Upper lobe of right lung (tissue), 1 donor: ENCODE measurements at regions not wholly inside any gene's neighbourhood (a gene's known extent, or its start where the extent isn't known, plus 50 kb on each side); places are given as distances from the start of the nearest gene placed in this dataset.
"Not testable (repeated sequence)": the region's sequence is repeated elsewhere in the genome, so short reads cannot be mapped to it uniquely, and the experiment has no call there.

ENCODE experiments used
- ATAC-seq: fragments of 200-7000 bp; cut with Tn5 transposase; one replicate; pipeline ENCODE4 v1.9.1; 2020; ENCODE audit warnings: mild to moderate bottlenecking, moderate library complexity
- DNase-seq: peaks from one replicate; pipeline ENCODE4 v3.0.0-alpha.2; 2020
- H3K27ac ChIP-seq: fragments of 200-600 bp; one replicate; pipeline ENCODE4 v1.8.0; 2022
- H3K27me3 ChIP-seq: fragments of 200-600 bp; one replicate; pipeline ENCODE4 v1.8.0; 2022; ENCODE audit warnings: mild to moderate bottlenecking
- H3K36me3 ChIP-seq: fragments of 200-600 bp; one replicate; pipeline ENCODE4 v1.8.0; 2022
- H3K4me1 ChIP-seq: fragments of 200-600 bp; one replicate; pipeline ENCODE4 v1.8.0; 2022
- H3K4me3 ChIP-seq: fragments of 200-600 bp; one replicate; pipeline ENCODE4 v1.8.0; 2022; ENCODE audit warnings: mild to moderate bottlenecking
- H3K9me3 ChIP-seq: fragments of 200-600 bp; one replicate; pipeline ENCODE4 v1.8.0; 2022
- CTCF ChIP-seq: fragments of 200-600 bp; IDR thresholded peaks from one replicate; pipeline ENCODE4 v1.8.0; 2022; ENCODE audit warnings: antibody characterized with exemption
- intact Hi-C: fragments of 100-400 bp; cut with DNase I; formaldehyde crosslinking; loops from one replicate; pipeline ENCODE4 v1.11.0; 2022
- donor health status: DM: no; HTN: yes; CAD: no; lungs with severe emphysema.

DNA sequence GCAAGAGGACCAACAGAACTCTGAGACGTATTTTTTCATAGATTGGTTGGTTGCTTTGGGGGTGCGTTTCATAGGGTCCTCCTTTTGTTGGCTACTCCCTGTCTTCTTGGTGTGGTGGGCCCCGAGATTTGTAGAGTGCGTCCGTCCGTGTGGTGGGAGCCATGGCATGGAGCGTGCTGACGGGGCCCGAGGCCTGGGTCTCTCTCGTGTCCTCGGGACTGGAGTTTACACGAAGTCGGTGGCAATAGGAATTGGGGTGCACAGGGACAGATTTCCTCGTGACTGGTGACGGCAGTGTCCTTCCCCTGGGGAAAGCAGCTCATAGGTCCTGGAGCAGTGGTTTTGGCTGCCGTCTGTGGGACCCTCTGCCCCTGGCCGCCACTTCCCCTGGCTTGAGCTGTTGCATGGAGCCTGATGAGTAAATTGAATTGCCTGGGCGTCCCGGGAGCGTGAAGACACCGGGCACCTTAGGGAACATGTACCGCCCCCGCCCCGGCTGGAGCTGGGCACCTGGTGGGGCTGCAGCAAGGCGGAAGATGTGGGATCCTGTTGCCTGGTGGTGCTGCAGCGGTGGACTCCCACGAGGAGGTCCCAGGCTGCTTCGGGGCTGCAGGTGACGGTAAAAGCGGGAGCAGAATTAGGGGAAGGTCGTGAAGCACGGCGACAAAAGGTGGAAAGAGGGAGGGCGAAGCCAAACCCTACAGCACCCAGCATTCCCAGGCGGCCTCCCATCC is 153.7 kb upstream of the ALG10B start:
- H3K27ac ChIP-seq = no peak overlapping the region
- H3K9me3 ChIP-seq = no peaks in the 10 kb centered on the region
- no peaks in the 10 kb centered on the region for H3K27me3 ChIP-seq
- ATAC-seq = no peak
- H3K4me1 ChIP-seq = no peaks in the 10 kb centered on the region
- intact Hi-C loops = no loop called here
- TF ChIP-seq CTCF = no peak
- no peaks in the 10 kb centered on the region for H3K36me3 ChIP-seq
- DNase-seq = peak; percentile 40
- no peak overlapping the region for H3K4me3 ChIP-seq

- Histone ChIP-seq H3K36me3 (no peaks in the 10 kb centered on the region), H3K4me1 (no peaks in the 10 kb centered on the region), H3K27ac (no peak overlapping the region), H3K27me3 (no peaks in the 10 kb centered on the region), H3K4me3 (no peak overlapping the region), H3K9me3 (no peaks in the 10 kb centered on the region)
- DNase-seq (no peak), ATAC-seq (peak; percentile 10)
- no peak for TF ChIP-seq CTCF
- intact Hi-C loops = no loop called here
Measured at GRCh38 chr12:38163442-38163801, 153.2 kb upstream of the ALG10B start.

GRCh38 chr12:38166225-38166624 is 150.3 kb upstream of the ALG10B start:
- H3K9me3 ChIP-seq = no peaks in the 10 kb centered on the region
- H3K4me3 ChIP-seq = no peak overlapping the region
- ATAC-seq (no peak), DNase-seq (no peak)
- no peaks in the 10 kb centered on the region for H3K27me3 ChIP-seq
- no peaks in the 10 kb centered on the region for H3K36me3 ChIP-seq
- no peak overlapping the region for H3K27ac ChIP-seq
- TF ChIP-seq CTCF = no peak
- intact Hi-C loops = no loop called here
- no peaks in the 10 kb centered on the region for H3K4me1 ChIP-seq

- ATAC-seq (no peak), DNase-seq (no peak)
- TF ChIP-seq CTCF = no peak
- no peaks in the 10 kb centered on the region for H3K36me3 ChIP-seq
- no peaks in the 10 kb centered on the region for H3K9me3 ChIP-seq
- H3K27me3 ChIP-seq = no peaks in the 10 kb centered on the region
- no peak overlapping the region for H3K4me3 ChIP-seq
- no peak overlapping the region for H3K27ac ChIP-seq
- intact Hi-C loops = no loop called here
- no peaks in the 10 kb centered on the region for H3K4me1 ChIP-seq
Measured at GRCh38 chr12:38175538-38175937, 141.0 kb upstream of the ALG10B start.

DNA sequence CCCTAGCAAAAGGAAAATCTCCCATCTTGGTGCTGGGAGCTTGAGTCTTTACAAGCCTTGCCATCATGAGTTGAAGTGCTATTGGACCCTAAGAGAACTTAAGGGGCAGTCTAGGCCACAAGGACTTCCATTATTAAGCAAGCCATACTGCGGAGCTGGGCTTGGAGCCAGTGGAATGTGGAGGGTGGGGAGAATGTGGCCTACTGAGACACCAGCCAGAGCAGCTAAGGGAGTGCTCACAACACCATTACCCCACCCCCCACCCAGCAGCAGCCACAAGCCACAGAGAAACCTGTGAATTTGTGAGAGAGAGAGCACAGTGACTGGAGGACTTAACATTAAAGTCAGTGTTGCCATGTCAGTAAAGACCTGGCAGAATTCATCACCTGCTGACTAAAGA is 133.0 kb upstream of the ALG10B start:
- H3K27ac ChIP-seq, H3K4me1 ChIP-seq, H3K27me3 ChIP-seq, intact Hi-C loops, H3K36me3 ChIP-seq, H3K4me3 ChIP-seq, H3K9me3 ChIP-seq: not testable (repeated sequence)
- DNase-seq = peak; percentile 82
- ATAC-seq = peak; percentile 86

DNA sequence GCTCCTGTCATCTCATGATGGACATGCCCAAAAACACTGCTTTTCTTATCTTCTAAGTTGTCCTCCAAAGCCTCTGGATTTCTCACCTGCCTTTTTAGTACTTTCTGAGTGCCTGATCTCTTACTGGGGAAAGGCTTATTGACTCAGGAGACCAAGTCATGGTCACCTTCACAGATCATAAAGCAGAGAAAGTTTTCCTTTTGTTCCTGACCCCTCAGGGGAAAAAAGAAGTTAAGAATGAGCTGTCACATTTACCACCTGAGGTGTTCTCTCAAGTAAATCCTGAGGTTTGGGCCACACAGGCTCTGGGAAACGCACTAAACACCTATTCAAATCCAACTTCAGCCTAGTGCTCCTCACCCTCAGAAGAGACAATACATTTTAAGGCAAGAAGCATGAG is 119.3 kb upstream of the ALG10B start:
- H3K4me3 ChIP-seq, intact Hi-C loops, H3K9me3 ChIP-seq, ATAC-seq, DNase-seq, H3K4me1 ChIP-seq, H3K27ac ChIP-seq, H3K27me3 ChIP-seq, H3K36me3 ChIP-seq: not testable (repeated sequence)
